MM.1S (cell line): ENCODE measurements at regions not wholly inside any gene's neighbourhood (a gene's known extent, or its start where the extent isn't known, plus 50 kb on each side); places are given as distances from the start of the nearest gene placed in this dataset.

Source experiments
- DNase-seq: peaks from one replicate; pipeline ENCODE4 v3.0.0-alpha.2; 2015
- H2AFZ ChIP-seq: fragments of 300-600 bp; sonication (generic); 2 replicates; pipeline ENCODE4 v1.6.0; 2016; ENCODE audit warnings: antibody characterized with exemption, low read length
- H3F3A ChIP-seq: fragments of 300-600 bp; sonication (generic); 2 replicates; pipeline ENCODE4 v1.6.1; 2016; ENCODE audit warnings: mild to moderate bottlenecking, antibody characterized with exemption, low read length, moderate library complexity, mixed read lengths; ENCODE audit not compliant: insufficient read depth
- H3K27ac ChIP-seq: fragments of 300-600 bp; sonication (generic); 2 replicates; pipeline ENCODE4 v1.5.1; 2016; ENCODE audit warnings: mild to moderate bottlenecking, low read length
- H3K27me3 ChIP-seq: fragments of 300-600 bp; sonication (generic); replicated peaks from 2 replicates; pipeline ENCODE4 v1.6.0; 2016; ENCODE audit warnings: low read length; ENCODE audit not compliant: insufficient read depth
- H3K36me3 ChIP-seq: fragments of 300-600 bp; sonication (generic); replicated peaks from 2 replicates; pipeline ENCODE4 v1.6.1; 2016; ENCODE audit warnings: mild to moderate bottlenecking, low read length, mixed read lengths; ENCODE audit not compliant: insufficient read depth
- H3K4me1 ChIP-seq: fragments of 300-600 bp; sonication (generic); 2 replicates; pipeline ENCODE4 v1.6.1; 2016; ENCODE audit warnings: low read length, mixed read lengths
- H3K4me2 ChIP-seq: fragments of 300-600 bp; sonication (generic); 2 replicates; pipeline ENCODE4 v1.6.0; 2016; ENCODE audit warnings: low read depth, low read length
- H3K4me3 ChIP-seq: fragments of 300-600 bp; sonication (generic); 2 replicates; pipeline ENCODE4 v1.5.1; 2016; ENCODE audit warnings: low read length, mixed read lengths
- H3K79me2 ChIP-seq: fragments of 300-600 bp; sonication (generic); 2 replicates; pipeline ENCODE4 v1.6.1; 2016; ENCODE audit warnings: mixed run types, low read length, mixed read lengths
- H3K9ac ChIP-seq: fragments of 300-600 bp; sonication (generic); 2 replicates; pipeline ENCODE4 v1.6.1; 2016; ENCODE audit warnings: low read length, mixed read lengths
- H3K9me2 ChIP-seq: fragments of 300-600 bp; sonication (generic); replicated peaks from 2 replicates; pipeline ENCODE4 v1.6.1; 2016; ENCODE audit warnings: mild to moderate bottlenecking, low read length, mixed read lengths; ENCODE audit not compliant: insufficient read depth
- H3K9me3 ChIP-seq: fragments of 300-600 bp; sonication (generic); replicated peaks from 2 replicates; pipeline ENCODE4 v1.6.1; 2016; ENCODE audit warnings: mild to moderate bottlenecking, low read length, mixed read lengths; ENCODE audit not compliant: insufficient read depth
- H4K20me1 ChIP-seq: fragments of 300-600 bp; sonication (generic); 2 replicates; pipeline ENCODE4 v1.6.1; 2016; ENCODE audit warnings: mild to moderate bottlenecking, low read length, moderate library complexity, mixed read lengths; ENCODE audit not compliant: insufficient read depth
- EZH2 ChIP-seq: fragments of 300-600 bp; sonication (generic); optimal IDR thresholded peaks from 2 replicates; pipeline ENCODE3; 2017; ENCODE audit warnings: low read depth, mild to moderate bottlenecking, antibody characterized with exemption, low read length, mixed read lengths
- EZH2phosphoT487 ChIP-seq: fragments of 300-600 bp; sonication (generic); IDR thresholded peaks from 2 replicates; pipeline ENCODE4 v1.6.1; 2018; ENCODE audit warnings: antibody characterized with exemption, low read length
- TF ChIP-seq, protein P1 (sequence below): fragments of 300-600 bp; sonication (generic); IDR thresholded peaks from 2 replicates; pipeline ENCODE4 v1.5.1; 2016; ENCODE audit warnings: antibody characterized with exemption, low read length, mixed read lengths

- H3K9me2 ChIP-seq, result no peaks in the 10 kb centered on the region
- no peaks in the 10 kb centered on the region for H3K36me3 ChIP-seq
- H3K4me2 ChIP-seq, result no peak overlapping the region
- no peak overlapping the region for H2AFZ ChIP-seq
- H3K4me1 ChIP-seq, result no peaks in the 10 kb centered on the region
- DNase-seq, result no peak
- H3K4me3 ChIP-seq, result no peak overlapping the region
- H3K9ac ChIP-seq, result no peak overlapping the region
- H3K9me3 ChIP-seq, result no peaks in the 10 kb centered on the region
- no peak overlapping the region for H3K27ac ChIP-seq
- no peaks in the 10 kb centered on the region for H3K79me2 ChIP-seq
- no peaks in the 10 kb centered on the region for H4K20me1 ChIP-seq
- no peaks in the 10 kb centered on the region for H3K27me3 ChIP-seq
- TF ChIP-seq, protein P1, sequence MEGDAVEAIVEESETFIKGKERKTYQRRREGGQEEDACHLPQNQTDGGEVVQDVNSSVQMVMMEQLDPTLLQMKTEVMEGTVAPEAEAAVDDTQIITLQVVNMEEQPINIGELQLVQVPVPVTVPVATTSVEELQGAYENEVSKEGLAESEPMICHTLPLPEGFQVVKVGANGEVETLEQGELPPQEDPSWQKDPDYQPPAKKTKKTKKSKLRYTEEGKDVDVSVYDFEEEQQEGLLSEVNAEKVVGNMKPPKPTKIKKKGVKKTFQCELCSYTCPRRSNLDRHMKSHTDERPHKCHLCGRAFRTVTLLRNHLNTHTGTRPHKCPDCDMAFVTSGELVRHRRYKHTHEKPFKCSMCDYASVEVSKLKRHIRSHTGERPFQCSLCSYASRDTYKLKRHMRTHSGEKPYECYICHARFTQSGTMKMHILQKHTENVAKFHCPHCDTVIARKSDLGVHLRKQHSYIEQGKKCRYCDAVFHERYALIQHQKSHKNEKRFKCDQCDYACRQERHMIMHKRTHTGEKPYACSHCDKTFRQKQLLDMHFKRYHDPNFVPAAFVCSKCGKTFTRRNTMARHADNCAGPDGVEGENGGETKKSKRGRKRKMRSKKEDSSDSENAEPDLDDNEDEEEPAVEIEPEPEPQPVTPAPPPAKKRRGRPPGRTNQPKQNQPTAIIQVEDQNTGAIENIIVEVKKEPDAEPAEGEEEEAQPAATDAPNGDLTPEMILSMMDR, result no peak
- TF ChIP-seq EZH2phosphoT487, result no peak
- H3F3A ChIP-seq, result no peaks in the 10 kb centered on the region
Observed at GRCh38 chr14:71190770-71191374, 283.6 kb downstream of the PCNX1 start.

DNA sequence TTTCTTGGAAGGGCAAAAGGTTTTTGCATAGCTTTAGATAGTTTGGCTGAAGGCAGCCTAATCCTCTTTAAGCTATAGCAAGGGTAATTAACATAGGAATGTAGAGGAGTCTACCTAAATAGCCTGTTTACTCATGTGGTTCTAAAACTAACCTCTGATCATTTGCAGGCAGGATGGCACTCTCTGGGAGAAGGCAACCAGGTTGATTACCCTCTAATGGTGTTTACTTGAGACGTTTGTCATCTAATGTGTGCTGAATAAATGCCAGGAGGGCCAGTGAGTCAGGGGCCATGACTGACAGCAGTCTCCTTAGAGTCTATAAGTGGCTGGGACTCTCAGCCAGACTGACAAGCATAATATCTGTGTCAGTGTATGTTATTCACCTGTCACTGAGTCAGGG lies 286.4 kb downstream of the PCNX1 start:
- TF ChIP-seq, protein P1, result no peak
- TF ChIP-seq EZH2phosphoT487, result no peak
- Histone ChIP-seq H3K4me3 (no peak overlapping the region), H3K9me2 (no peaks in the 10 kb centered on the region), H3K4me1 (no peaks in the 10 kb centered on the region), H3K9ac (no peak overlapping the region), H4K20me1 (no peaks in the 10 kb centered on the region), H2AFZ (no peak overlapping the region), H3K27ac (no peak overlapping the region), H3K36me3 (no peaks in the 10 kb centered on the region), H3K27me3 (no peaks in the 10 kb centered on the region), H3K9me3 (no peaks in the 10 kb centered on the region), H3K4me2 (no peak overlapping the region), H3F3A (no peaks in the 10 kb centered on the region), H3K79me2 (no peaks in the 10 kb centered on the region)
- DNase-seq, result no peak

GRCh38 chr14:71194251-71194650 lies 287.0 kb downstream of the PCNX1 start:
- no peak overlapping the region for H3K27ac ChIP-seq

More at GRCh38 chr14:71194251-71194650, 287.0 kb downstream of the PCNX1 start:
- TF ChIP-seq, protein P1, result no peak
- TF ChIP-seq EZH2phosphoT487 (no peak), EZH2 (no peak)
- no peak overlapping the region for H3K9ac ChIP-seq
- no peaks in the 10 kb centered on the region for H3K79me2 ChIP-seq
- H3K36me3 ChIP-seq, result no peaks in the 10 kb centered on the region
- H3K9me3 ChIP-seq, result no peaks in the 10 kb centered on the region
- no peak overlapping the region for H3K4me3 ChIP-seq
- DNase-seq, result no peak
- H3F3A ChIP-seq, result no peaks in the 10 kb centered on the region
- H3K4me2 ChIP-seq, result no peak overlapping the region
- no peaks in the 10 kb centered on the region for H3K9me2 ChIP-seq
- no peaks in the 10 kb centered on the region for H4K20me1 ChIP-seq
- H2AFZ ChIP-seq, result no peak overlapping the region
- no peaks in the 10 kb centered on the region for H3K27me3 ChIP-seq
- H3K4me1 ChIP-seq, result no peaks in the 10 kb centered on the region
